ENCODE measurements at regions not wholly inside any gene's neighbourhood (a gene's known extent, or its start where the extent isn't known, plus 50 kb on each side); places are given as distances from the start of the nearest gene placed in this dataset.

- no peak for TF ChIP-seq MBD2 (IDR thresholded peaks at IDR 0.05; ENCODE audit: borderline replicate concordance, low read depth)
- no peak for TF ChIP-seq MAX (CRISPR knock-in tag; IDR thresholded peaks at IDR 0.05)
- TF ChIP-seq ZKSCAN8 (CRISPR knock-in tag; IDR thresholded peaks at IDR 0.05) = no peak
Measured at GRCh38 chr2:2738684-2739083, 407.6 kb upstream of the MYT1L start (continued).

- intact Hi-C loops (cut with micrococcal nuclease) (no loop called here), in situ Hi-C loops (cut with MboI) (no loop called here)
- peaks cover 0 to 20% of the 10 kb centered on the region in 2 experiments; a peak in 3 of 5 replicates for H3K27me3 ChIP-seq (ENCODE audit: control insufficient read depth in 2 of 2, insufficient read depth in 2 of 2, low read length in 2 of 2)
- no peak overlapping the region for H3K27ac ChIP-seq (ENCODE audit: extremely low read depth, low read depth, low read length)
- no peaks in the 10 kb centered on the region for H3K79me2 ChIP-seq (ENCODE audit: control insufficient read depth, insufficient read depth, low read length)
- TF ChIP-seq PCBP2 (IDR thresholded peaks at IDR 0.05; ENCODE audit: low read depth, low read length, poor library complexity, severe bottlenecking) (no peak), MGA (IDR thresholded peaks at IDR 0.05) (no peak)
- no peaks in the 10 kb centered on the region for H3K9me1 ChIP-seq (ENCODE audit: control insufficient read depth, insufficient read depth, low read length)
- WGBS (ENCODE audit: insufficient coverage, low coverage, missing lambda C conversion rate) = 0% methylated on average over 11 of the region's 11 CpGs
- no peak overlapping the region for H3K4me2 ChIP-seq (ENCODE audit: insufficient read depth, low read length)
- no peaks in the 10 kb centered on the region for H3K9me3 ChIP-seq (replicated peaks; ENCODE audit: control insufficient read depth, insufficient read depth, low read depth, low read length)
- FAIRE-seq (no peak), ATAC-seq (no peak), DNase-seq (ENCODE audit: extremely low read depth in 1 of 4, low spot score in 3 of 4) (no peak)
- no peak overlapping the region for H2AFZ ChIP-seq (ENCODE audit: low read depth, low read length)
- H3K36me3 ChIP-seq (ENCODE audit: control insufficient read depth, insufficient read depth, low read length) = no peaks in the 10 kb centered on the region
- no peaks in the 10 kb centered on the region for H3K4me1 ChIP-seq (replicated peaks in 1 of 2; ENCODE audit: control insufficient read depth in 2 of 2, insufficient read depth in 2 of 2, low read length in 2 of 2)
- no TSS peak for BruUV-seq (replicated peaks)
- H3K9ac ChIP-seq (ENCODE audit: insufficient read depth in 1 of 2, low read depth in 2 of 2, low read length in 2 of 2) = no peak overlapping the region
- POLR2A ChIA-PET = no interaction called here
- no peak overlapping the region for H3K4me3 ChIP-seq
- CTCF ChIA-PET (ENCODE audit: low intra/inter-chr PET ratio) = no interaction called here
- H4K20me1 ChIP-seq (replicated peaks; ENCODE audit: control insufficient read depth, insufficient read depth, low read length) = no peaks in the 10 kb centered on the region; the same call in 1 of the 2 replicates
Measured at GRCh38 chr2:2738276-2738675, 407.2 kb upstream of the MYT1L start.

All from K562 (cell line).